Activated CD4-positive, alpha-beta T cell treated with anti-CD3 and anti-CD28 coated beads, Interleukin-2, amount 50 U/mL, for 16 hours (primary cell): ENCODE measurements at regions not wholly inside any gene's neighbourhood (a gene's known extent, or its start where the extent isn't known, plus 50 kb on each side); places are given as distances from the start of the nearest gene placed in this dataset.
A peak's percentile ranks its signal among the peaks of the same experiment; 100 is the strongest.
"Not testable (repeated sequence)": the region's sequence is repeated elsewhere in the genome, so short reads cannot be mapped to it uniquely, and the experiment has no call there.

Source experiments
- DNase-seq: peaks from one replicate; pipeline ENCODE4 v3.0.0-alpha.2; 2020

- DNase-seq: not testable (repeated sequence)
These were observed 972.6 kb upstream of the KCND2 start for GRCh38 chr7:119300341-119300740.

GRCh38 chr7:119320316-119320715 is 952.7 kb upstream of the KCND2 start:
- no peak for DNase-seq

- DNase-seq: no peak
These were observed 943.3 kb upstream of the KCND2 start for GRCh38 chr7:119329715-119330114.

GRCh38 chr7:119335405-119335804 is 937.6 kb upstream of the KCND2 start:
- no peak for DNase-seq

DNA sequence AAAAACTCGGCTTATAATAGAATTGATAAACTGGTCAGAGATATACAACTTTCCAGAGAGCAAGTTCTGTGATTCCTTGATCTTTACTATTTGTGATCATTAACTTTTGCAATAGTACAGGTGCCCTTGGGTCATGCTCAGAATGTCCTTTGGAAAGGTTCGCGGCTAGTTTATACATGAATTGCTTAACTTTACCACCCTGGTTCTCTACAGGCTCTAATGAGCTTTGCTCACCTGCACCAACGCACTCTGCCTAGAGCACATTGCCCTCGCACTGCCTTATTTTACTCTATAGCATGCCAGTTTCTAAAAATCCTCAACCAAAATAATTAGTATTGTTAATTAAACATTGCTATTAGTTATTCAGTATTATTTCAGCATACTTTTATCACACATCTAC is 931.2 kb upstream of the KCND2 start:
- DNase-seq: no peak

- DNase-seq: no peak
These were observed 929.7 kb upstream of the KCND2 start for GRCh38 chr7:119343289-119343688.

- DNase-seq: no peak
These were observed 928.5 kb upstream of the KCND2 start for GRCh38 chr7:119344466-119344865.

GRCh38 chr7:119348491-119348890 is 924.5 kb upstream of the KCND2 start:
- no peak for DNase-seq

DNA sequence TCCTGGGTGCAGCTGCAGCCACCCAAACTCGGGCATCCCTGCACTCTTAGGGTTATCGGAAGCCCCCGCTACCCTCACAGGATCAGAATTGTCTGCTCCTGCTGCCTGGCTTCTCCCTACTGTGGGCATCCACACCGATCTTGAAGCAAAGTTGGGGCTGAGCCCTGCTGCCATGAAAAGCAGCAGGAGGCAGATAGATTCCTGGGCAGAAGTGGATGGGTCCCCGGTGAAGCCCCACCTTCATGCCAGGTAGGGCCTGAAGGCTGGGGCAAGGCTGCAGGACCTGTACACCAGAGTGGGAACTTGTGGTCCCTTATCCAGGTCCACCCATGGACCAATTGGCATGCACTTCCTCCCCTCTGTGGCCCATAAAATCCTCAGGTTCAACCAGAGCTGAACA is 922.6 kb upstream of the KCND2 start:
- no peak for DNase-seq

DNA sequence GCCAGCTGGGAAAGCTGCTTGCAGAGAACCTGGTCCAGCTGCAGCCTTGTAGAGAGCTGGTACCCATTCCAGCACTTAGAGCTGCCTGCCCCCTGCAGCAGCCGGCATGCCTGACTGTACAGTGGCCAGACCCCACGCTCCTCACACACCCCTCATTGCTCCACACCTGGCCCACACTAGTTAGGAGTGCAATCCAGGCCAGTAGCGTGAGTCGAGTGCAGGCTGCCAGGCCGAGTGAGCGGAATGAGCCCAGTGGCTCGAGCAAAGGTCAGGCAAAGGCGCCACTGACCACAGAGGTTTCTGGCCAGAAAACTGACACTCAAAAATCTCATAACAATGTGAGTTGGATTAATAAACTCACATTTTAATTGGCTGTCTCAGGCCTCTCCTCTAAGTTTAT is 921.7 kb upstream of the KCND2 start:
- DNase-seq: no peak

DNA sequence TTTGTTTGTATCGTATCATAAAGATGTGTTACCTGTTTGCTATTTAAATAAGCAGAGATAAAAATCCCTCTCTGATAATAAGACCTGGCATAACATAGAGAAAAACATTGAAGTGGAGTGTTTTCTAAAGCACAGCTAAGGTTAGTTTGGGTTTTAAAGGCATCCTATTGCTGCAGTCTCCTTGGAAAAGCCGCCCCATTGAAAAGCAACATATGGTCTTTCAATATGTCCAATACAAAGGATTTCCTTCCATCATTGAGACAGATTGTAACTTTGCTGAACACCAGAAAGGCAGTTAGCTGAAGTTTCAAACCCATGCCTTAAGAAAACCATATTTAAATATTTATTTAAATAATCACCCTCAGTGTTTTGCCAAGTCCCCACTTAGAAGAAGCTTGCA is 898.5 kb upstream of the KCND2 start:
- DNase-seq: no peak

- DNase-seq: no peak
These were observed 895.1 kb upstream of the KCND2 start for GRCh38 chr7:119377861-119378260.

GRCh38 chr7:119382726-119383125 is 890.2 kb upstream of the KCND2 start:
- no peak for DNase-seq

- no peak for DNase-seq
These were observed 878.0 kb upstream of the KCND2 start for GRCh38 chr7:119395024-119395423.

GRCh38 chr7:119397156-119397555 is 875.8 kb upstream of the KCND2 start:
- peak; percentile 16 for DNase-seq

DNA sequence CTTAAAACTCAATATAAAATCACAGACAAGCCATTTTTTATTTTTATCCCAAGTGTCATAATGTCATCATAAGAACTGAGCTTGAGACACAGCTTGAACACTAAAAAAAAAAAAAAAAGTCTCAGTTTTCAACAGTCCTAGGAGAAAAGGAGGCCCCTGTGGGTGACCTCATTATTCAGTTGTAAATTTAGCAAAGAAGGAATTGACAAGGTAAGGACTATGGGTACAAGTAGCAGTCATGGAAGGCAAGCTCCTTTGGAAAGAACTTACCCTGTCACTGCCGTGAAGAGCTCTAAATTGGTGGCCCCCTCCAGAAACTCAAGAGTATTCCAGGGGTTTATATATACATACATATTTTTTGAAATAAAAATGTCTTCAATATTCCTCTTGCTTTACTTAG is 864.4 kb upstream of the KCND2 start:
- no peak for DNase-seq

DNA sequence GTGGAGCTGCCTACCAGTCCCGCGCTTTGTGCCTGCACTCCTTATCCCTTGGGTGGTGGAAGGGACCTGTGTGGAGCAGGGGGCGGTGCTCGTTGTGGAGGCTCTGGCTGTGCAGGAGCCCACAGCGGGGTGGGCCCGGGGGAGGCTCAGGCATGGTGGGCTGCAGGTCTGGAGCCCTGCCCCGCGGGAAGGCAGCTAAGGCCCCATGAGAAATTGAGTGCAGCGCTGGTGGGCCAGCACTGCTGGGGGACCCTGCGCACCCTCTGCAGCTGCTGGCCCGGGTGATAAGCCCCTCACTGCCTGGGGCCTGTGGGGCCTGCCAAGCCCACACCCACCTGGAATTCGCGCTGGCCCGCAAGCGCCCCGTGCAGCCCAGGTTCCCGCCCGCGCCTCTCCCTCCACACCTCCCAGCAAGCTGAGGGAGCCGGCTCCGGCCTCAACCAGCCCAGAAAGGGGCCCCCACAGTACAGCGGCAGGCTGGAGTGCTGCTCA is 859.6 kb upstream of the KCND2 start:
- no peak for DNase-seq

DNA sequence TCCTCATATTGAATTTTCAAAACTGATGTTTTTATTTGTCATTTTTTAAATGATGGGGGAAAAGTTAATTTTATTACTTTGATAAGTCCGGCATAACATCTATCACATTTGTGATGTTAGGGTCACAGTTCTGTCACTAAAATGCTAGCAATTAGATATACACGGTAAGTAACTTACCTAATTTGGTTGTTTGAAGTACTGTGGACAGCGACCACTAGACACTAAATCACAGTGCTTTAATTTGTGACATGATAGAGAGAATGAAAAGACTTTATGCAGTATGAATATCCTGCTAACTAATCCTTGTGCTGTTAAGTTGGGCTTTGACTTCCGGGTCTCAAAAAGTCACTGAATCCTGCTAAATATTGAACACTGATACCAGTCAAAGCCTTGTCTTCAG is 857.3 kb upstream of the KCND2 start:
- no peak for DNase-seq

- no peak for DNase-seq
These were observed 851.3 kb upstream of the KCND2 start for GRCh38 chr7:119421657-119422056.

DNA sequence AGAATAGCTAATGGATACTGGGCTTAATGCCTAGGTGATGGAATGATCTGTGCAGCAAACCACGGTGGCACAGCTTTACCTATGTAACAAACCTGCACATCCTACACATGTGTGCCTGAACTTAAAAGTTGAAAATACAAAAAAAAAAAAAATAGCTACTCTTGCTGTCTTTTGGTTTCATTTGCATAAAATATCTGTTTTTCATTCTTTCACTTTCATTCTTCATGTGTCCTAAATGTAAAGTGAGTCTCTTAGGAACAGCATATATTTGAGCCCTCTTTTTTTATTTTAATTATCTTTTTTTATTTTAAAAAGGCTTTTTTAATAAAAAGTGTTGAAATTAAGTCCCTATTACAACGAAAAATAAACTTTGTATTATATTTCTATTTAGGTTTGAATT is 836.1 kb upstream of the KCND2 start:
- DNase-seq: no peak

DNA sequence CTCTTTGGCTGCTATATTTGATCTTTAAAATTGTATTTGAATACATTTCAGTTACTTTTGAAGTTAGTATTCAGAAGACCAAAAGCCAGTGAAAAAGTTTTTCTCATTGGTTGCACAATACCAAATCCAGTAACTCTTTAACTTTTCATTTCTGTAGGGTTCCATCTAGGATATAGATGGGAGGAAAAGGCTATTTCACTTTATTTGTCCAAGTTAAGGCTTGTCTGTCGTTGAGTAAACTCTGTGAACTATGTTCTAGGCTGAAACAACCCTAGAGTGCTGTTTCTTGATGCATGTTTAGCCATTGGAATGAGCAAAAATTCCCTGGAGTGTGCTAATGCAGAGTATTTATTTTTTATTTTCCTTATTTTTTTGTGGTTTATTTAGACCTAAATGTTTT is 834.7 kb upstream of the KCND2 start:
- DNase-seq: no peak

DNA sequence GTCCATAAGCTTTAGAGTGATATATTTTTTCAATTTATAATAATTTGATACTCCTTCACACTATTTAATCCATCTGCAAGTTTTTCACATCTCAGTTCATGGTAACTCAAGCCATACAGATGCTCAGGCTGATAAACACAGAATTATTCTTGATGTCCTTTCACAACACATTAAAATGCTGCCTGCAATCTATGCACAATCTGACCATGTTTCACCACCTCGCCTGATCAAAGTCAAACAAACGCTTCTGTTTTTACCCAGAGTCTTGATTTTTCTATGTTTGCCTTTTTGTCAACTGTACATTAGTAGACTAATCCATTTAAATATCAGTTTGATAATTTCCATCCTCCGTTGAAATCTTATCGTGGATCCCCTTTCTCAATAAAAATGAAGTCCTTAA is 833.8 kb upstream of the KCND2 start:
- no peak for DNase-seq

DNA sequence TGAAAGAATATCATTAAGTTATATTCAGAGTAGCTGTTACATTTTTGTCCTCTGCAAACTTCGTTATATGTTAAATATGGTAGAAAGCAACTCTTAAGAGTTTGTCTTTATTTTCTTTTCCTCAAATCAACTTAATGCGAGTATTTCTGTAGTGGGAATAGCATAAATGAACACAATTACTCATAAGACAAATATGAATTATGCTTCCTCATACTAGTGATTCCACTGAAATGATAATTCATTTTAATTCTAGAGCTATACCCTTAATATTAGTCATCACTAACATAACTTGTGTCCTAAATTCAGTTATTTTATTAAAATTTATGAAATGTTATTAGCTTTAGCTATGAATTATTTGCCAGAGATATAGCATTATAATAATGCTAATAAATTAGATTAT is 820.6 kb upstream of the KCND2 start:
- DNase-seq: no peak

GRCh38 chr7:119465798-119466305 is 807.1 kb upstream of the KCND2 start:
- no peak for DNase-seq

DNA sequence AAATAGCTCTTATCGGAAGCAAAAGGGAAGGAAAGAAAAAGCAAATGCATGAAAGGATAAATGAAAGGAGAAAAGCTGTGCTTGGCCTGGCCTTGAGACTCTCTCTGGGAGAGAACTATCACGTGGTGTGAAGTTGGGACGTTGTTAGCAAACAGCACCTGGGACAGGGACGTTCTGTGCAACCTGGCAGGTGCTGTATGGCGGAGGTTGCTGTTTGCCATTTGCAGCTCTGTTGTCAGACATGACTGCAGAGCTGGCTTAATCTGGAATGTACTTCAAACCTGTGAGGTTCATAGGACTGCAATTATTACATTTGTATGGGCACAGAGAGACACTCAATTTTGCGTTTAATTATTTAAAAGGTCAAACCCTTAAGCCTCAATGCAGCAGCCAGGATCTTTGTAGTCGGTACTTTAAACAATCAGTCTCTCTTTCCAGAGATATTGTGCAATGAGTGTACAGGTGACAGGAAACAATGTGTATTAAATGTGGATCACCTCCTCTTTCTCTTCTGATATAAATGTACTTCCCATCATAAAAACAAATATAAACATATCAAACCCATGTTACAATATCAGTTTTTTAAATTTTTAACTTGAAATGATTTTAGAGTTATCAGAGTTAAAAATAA is 800.5 kb upstream of the KCND2 start:
- DNase-seq: no peak
